ENCODE measurements at regions not wholly inside any gene's neighbourhood (a gene's known extent, or its start where the extent isn't known, plus 50 kb on each side); places are given as distances from the start of the nearest gene placed in this dataset.

DNA sequence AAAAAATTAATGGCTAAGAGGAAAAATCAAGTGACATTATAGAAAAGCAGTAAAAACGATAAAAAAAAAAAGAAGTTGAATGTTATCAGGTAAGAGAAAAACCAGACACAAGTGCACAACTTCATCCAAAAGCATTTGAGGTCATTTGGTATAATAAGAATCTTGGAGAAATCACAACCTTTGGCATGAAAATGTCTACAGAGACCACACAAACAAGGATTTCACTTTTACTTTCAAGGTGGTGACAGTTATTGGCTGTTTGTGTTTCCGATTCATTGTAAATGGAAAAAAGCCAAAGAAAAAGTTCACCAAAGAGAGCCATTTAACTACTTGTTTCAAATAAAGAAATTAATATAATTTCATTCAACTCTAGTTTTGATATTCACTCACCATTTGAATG, 1193.5 kb downstream of the PCDH9 start:
- no peak for TF ChIP-seq EZH2phosphoT487 (IDR thresholded peaks at IDR 0.05; ENCODE audit: low read depth)
- TF ChIP-seq, protein P1, sequence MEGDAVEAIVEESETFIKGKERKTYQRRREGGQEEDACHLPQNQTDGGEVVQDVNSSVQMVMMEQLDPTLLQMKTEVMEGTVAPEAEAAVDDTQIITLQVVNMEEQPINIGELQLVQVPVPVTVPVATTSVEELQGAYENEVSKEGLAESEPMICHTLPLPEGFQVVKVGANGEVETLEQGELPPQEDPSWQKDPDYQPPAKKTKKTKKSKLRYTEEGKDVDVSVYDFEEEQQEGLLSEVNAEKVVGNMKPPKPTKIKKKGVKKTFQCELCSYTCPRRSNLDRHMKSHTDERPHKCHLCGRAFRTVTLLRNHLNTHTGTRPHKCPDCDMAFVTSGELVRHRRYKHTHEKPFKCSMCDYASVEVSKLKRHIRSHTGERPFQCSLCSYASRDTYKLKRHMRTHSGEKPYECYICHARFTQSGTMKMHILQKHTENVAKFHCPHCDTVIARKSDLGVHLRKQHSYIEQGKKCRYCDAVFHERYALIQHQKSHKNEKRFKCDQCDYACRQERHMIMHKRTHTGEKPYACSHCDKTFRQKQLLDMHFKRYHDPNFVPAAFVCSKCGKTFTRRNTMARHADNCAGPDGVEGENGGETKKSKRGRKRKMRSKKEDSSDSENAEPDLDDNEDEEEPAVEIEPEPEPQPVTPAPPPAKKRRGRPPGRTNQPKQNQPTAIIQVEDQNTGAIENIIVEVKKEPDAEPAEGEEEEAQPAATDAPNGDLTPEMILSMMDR (IDR thresholded peaks at IDR 0.05; ENCODE audit: low read depth, low read length): no peak
